ENCODE measurements at regions not wholly inside any gene's neighbourhood (a gene's known extent, or its start where the extent isn't known, plus 50 kb on each side); places are given as distances from the start of the nearest gene placed in this dataset.

DNA sequence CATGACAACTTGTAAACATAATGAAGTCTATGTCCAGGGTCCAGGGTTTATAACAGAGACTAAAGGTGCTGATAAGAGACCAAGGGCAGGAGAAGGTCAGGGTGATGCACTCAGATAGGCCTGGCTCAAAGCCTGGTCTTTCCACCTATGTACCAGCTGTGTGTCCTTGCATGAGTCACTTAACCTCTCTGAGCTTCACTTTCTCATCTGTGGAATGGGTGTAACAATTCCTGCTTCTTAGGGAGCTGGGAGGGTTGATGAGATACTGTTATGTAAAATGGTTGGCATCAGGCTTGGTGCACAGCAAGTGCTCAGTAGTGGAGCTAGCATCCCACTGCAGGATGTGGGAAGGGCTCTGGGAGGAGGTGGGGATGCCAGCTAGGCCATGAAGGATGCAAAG is 143.7 kb upstream of the CSF3R start:
- POLR2A ChIA-PET, result no interaction called here
- no peak for DNase-seq (ENCODE audit: extremely low spot score)
- TF ChIP-seq NFRKB (IDR thresholded peaks at IDR 0.05) (no peak), FOXK2 (IDR thresholded peaks at IDR 0.05) (no peak), CTBP1 (IDR thresholded peaks at IDR 0.05; ENCODE audit: borderline replicate concordance) (no peak), BHLHE40 (IDR thresholded peaks at IDR 0.05; ENCODE audit: borderline replicate concordance) (no peak), LEF1 (IDR thresholded peaks at IDR 0.05; ENCODE audit: borderline replicate concordance) (no peak), FOXA1 (IDR thresholded peaks at IDR 0.05) (no peak), ELF4 (IDR thresholded peaks at IDR 0.05) (no peak), TARDBP (IDR thresholded peaks at IDR 0.05) (no peak)
- CTCF ChIA-PET, result no interaction called here

DNA sequence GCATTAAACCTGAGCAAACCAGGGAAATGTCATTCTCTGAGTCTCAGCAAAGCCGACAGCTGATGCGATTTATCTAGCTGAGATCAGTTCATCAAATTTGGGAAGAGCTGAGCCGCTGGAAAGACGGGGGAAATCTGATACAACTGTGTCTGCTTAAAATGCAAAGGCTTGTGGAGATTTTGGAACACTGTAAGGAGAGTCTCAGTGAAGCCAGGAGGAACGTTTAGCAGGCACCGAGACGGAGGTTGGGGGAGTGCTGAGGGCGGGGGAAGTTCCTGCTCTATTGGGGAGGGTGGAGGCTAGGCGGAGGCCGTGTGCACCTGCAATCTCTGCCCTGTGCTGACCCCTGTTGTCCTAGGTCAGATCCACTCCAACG is 143.2 kb upstream of the CSF3R start:
- DNase-seq (ENCODE audit: extremely low spot score), result no peak
- CTCF ChIA-PET, result no interaction called here
- TF ChIP-seq BHLHE40 (IDR thresholded peaks at IDR 0.05; ENCODE audit: borderline replicate concordance) (no peak), L3MBTL2 (conservative IDR thresholded peaks at IDR 0.05) (no peak), SP1 (IDR thresholded peaks at IDR 0.05) (no peak), FOXA1 (IDR thresholded peaks at IDR 0.05) (no peak), SUZ12 (IDR thresholded peaks at IDR 0.05) (no peak), ARNT (IDR thresholded peaks at IDR 0.05) (no peak), TARDBP (IDR thresholded peaks at IDR 0.05) (no peak), CTBP1 (IDR thresholded peaks at IDR 0.05; ENCODE audit: borderline replicate concordance) (no peak), LEF1 (IDR thresholded peaks at IDR 0.05; ENCODE audit: borderline replicate concordance) (no peak), ZNF384 (IDR thresholded peaks at IDR 0.05) (no peak), NFRKB (IDR thresholded peaks at IDR 0.05) (no peak), FOXM1 (IDR thresholded peaks at IDR 0.05; ENCODE audit: borderline replicate concordance) (no peak), FOXK2 (IDR thresholded peaks at IDR 0.05) (no peak)
- POLR2A ChIA-PET, result no interaction called here

DNA sequence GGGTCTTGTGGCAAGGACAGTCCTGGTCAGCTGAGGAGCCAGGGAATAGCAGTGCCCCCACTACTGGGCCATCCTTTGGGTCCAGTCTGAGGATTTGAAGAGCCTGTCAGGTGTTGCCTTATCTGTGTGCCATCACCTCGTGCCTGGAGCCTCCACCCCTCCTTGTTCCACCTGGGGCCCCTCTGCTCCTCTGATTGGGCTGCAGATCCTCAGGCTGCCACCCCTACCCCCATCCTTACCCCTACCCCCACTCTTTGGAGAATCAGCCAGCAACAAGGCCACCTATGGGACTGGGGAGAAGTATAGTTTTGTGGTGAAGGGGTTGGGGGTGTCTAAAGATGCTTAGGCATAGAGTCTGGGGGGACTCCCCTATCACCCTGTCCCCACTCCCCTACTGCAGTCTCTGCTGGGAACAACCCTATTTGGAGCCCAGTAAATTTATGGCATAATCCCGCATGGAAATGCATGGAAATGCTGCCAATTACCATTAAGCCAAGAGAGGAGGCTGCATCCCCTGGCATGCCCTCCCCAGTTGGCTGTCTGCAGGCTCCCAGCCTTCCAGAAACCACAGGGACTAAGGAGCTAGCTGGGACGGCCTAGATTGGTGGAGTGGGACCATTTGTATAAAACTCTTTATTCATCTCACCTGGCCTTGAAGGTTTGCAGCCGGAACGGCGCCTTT is 142.7 kb upstream of the CSF3R start:
- CTCF ChIA-PET, result no interaction called here
- POLR2A ChIA-PET, result no interaction called here
- TF ChIP-seq NFRKB (IDR thresholded peaks at IDR 0.05) (no peak), TARDBP (IDR thresholded peaks at IDR 0.05) (no peak), LEF1 (IDR thresholded peaks at IDR 0.05; ENCODE audit: borderline replicate concordance) (no peak), SP1 (IDR thresholded peaks at IDR 0.05) (no peak)
- TF ChIP-seq, protein P1, sequence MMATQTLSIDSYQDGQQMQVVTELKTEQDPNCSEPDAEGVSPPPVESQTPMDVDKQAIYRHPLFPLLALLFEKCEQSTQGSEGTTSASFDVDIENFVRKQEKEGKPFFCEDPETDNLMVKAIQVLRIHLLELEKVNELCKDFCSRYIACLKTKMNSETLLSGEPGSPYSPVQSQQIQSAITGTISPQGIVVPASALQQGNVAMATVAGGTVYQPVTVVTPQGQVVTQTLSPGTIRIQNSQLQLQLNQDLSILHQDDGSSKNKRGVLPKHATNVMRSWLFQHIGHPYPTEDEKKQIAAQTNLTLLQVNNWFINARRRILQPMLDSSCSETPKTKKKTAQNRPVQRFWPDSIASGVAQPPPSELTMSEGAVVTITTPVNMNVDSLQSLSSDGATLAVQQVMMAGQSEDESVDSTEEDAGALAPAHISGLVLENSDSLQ (IDR thresholded peaks at IDR 0.05), result no peak
- no peak for DNase-seq (ENCODE audit: extremely low spot score)

DNA sequence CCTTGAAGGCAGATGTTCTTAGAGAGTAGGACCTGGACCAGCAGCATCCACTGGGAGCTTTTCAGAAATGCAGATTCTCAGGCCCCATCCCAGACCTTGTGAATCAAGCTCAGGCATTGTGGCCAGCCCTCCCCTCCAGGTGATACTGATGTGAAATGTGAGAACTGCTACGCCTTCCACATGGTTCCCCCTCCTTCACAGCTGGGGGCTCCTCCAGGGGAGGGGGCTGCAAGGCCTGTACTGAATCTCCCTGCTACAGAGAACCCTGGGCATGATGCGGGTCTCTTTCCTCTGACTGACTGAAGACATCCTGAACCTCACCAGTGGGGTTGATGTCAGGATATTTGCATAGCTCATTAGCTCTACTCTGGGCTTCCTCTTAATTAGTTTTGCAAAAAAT is 141.8 kb upstream of the CSF3R start:
- CTCF ChIA-PET, result interaction anchor here (1.0 kb wide), 1 partner anchor 14 kb away, joined by 3 read pairs; no protein-coding TSS in a partner anchor

DNA sequence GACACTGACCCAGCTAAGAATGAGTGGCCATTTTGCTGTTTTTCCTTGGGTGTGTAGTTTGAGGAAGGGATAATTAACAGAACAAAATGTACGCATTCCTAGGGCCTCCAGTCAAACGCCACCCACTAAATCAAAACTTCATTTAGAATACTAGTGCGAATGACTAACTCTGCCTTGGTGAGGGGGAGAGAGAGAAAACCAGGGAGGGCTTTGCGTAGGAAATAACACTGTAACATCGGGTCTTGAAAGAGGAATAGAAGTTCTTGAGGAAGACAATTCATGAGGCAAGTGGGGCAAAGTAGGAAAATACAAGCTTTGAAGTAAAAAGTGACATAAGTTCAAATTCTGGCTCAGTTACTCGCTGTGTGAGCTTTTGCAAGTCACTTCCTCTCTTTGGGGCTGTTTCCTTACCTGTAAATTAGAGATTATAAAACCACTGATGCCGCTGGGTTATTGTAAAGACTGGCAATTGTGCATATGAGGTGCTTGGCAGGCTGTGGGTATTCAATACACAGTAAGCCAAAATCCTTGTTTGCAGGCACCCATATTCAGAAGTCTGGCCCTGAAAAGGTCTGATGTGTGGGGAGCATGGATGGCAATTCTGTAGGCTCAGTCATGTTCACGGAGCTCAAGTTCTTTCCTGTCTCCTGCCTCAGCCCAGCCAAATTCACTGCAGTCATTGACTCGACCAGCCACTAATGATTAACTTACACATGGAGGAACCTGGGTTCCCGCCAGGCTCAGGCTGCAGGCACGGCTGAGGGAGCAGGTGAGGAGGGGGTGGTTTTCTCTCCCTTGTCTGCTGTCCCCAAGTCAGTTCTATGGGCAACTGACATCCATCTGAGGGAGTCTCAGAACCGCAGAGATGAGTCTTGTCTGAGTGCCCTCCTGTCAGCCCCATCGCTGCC is 140.3 kb upstream of the CSF3R start:
- ChIA-PET POLR2A (no interaction called here), CTCF (interaction anchor here (0.5 to 1.0 kb wide), 2 partner anchors 13 to 865 kb away, joined by 3 read pairs; no protein-coding TSS in a partner anchor)
- TF ChIP-seq CTBP1 (IDR thresholded peaks at IDR 0.05; ENCODE audit: borderline replicate concordance) (no peak), ARNT (IDR thresholded peaks at IDR 0.05) (no peak), ZNF384 (IDR thresholded peaks at IDR 0.05) (no peak), FOXA1 (IDR thresholded peaks at IDR 0.05) (no peak), BHLHE40 (IDR thresholded peaks at IDR 0.05; ENCODE audit: borderline replicate concordance) (no peak), HDGF (IDR thresholded peaks at IDR 0.05; ENCODE audit: borderline replicate concordance) (no peak), LEF1 (IDR thresholded peaks at IDR 0.05; ENCODE audit: borderline replicate concordance) (no peak), FOXM1 (IDR thresholded peaks at IDR 0.05; ENCODE audit: borderline replicate concordance) (no peak), L3MBTL2 (conservative IDR thresholded peaks at IDR 0.05) (no peak), SP1 (IDR thresholded peaks at IDR 0.05) (no peak), SUZ12 (IDR thresholded peaks at IDR 0.05) (no peak), TARDBP (IDR thresholded peaks at IDR 0.05) (no peak), FOXK2 (IDR thresholded peaks at IDR 0.05) (no peak), ELF4 (IDR thresholded peaks at IDR 0.05) (no peak), NFRKB (IDR thresholded peaks at IDR 0.05) (no peak)
- TF ChIP-seq, protein P1 (IDR thresholded peaks at IDR 0.05), result no peak
- DNase-seq (ENCODE audit: extremely low spot score), result no peak

More for the DNA sequence above, 141.8 kb upstream of the CSF3R start:
- TF ChIP-seq ZNF384 (IDR thresholded peaks at IDR 0.05) (no peak), FOXA1 (IDR thresholded peaks at IDR 0.05) (no peak), ELF4 (IDR thresholded peaks at IDR 0.05) (no peak), HDGF (IDR thresholded peaks at IDR 0.05; ENCODE audit: borderline replicate concordance) (no peak), ARNT (IDR thresholded peaks at IDR 0.05) (no peak), BHLHE40 (IDR thresholded peaks at IDR 0.05; ENCODE audit: borderline replicate concordance) (no peak), SUZ12 (IDR thresholded peaks at IDR 0.05) (no peak), TARDBP (IDR thresholded peaks at IDR 0.05) (no peak), FOXK2 (IDR thresholded peaks at IDR 0.05) (no peak), LEF1 (IDR thresholded peaks at IDR 0.05; ENCODE audit: borderline replicate concordance) (no peak), L3MBTL2 (conservative IDR thresholded peaks at IDR 0.05) (no peak), SP1 (IDR thresholded peaks at IDR 0.05) (no peak), CTBP1 (IDR thresholded peaks at IDR 0.05; ENCODE audit: borderline replicate concordance) (no peak), FOXM1 (IDR thresholded peaks at IDR 0.05; ENCODE audit: borderline replicate concordance) (no peak), NFRKB (IDR thresholded peaks at IDR 0.05) (no peak)
- TF ChIP-seq, protein P1 (IDR thresholded peaks at IDR 0.05), result no peak
- no peak for DNase-seq (ENCODE audit: extremely low spot score)
- POLR2A ChIA-PET, result no interaction called here
